Keratinocyte (primary cell): ENCODE measurements at regions not wholly inside any gene's neighbourhood (a gene's known extent, or its start where the extent isn't known, plus 50 kb on each side); places are given as distances from the start of the nearest gene placed in this dataset.

Source experiments
- DNase-seq: peaks from one replicate; pipeline ENCODE4 v3.0.0-alpha.2; 2011; ENCODE audit warnings: low read depth, missing footprints, low spot score
- FAIRE-seq: peaks from 2 replicates; lab custom pipeline; 2011; peaks lifted over from hg19 to GRCh38; lab: Jason Lieb, UNC
- H2AFZ ChIP-seq: 2 replicates; pipeline ENCODE4 v1.6.0; 2012; ENCODE audit warnings: low read length, control low read depth, inconsistent platforms; ENCODE audit not compliant: control insufficient read depth
- H3K27ac ChIP-seq: 2 replicates; pipeline ENCODE4 v1.5.1; 2011; ENCODE audit warnings: low read length; ENCODE audit not compliant: control insufficient read depth, insufficient read depth
- H3K27me3 ChIP-seq: 3 replicates; pipeline ENCODE4 v1.6.0; 2011; ENCODE audit warnings: low read length; ENCODE audit not compliant: control insufficient read depth, insufficient read depth; ENCODE audit errors: extremely low read depth
- H3K36me3 ChIP-seq, 2 experiments: 2 replicates in 1 of 2; 3 replicates in 1 of 2; pipeline ENCODE4 v1.5.1; 2011; ENCODE audit warnings: low read length in 2 of 2, mild to moderate bottlenecking in 1 of 2; ENCODE audit not compliant: control insufficient read depth in 2 of 2, insufficient read depth in 2 of 2; ENCODE audit errors: extremely low read depth in 1 of 2
- H3K4me1 ChIP-seq: 3 replicates; pipeline ENCODE4 v1.5.1; 2011; ENCODE audit warnings: low read length; ENCODE audit not compliant: control insufficient read depth, insufficient read depth; ENCODE audit errors: extremely low read depth
- H3K4me2 ChIP-seq: 3 replicates; pipeline ENCODE4 v1.6.0; 2011; ENCODE audit warnings: low read depth, low read length; ENCODE audit not compliant: control insufficient read depth, insufficient read depth; ENCODE audit errors: extremely low read depth
- H3K4me3 ChIP-seq, 3 experiments: fragments of 200-600 bp in 1 of 3; sonication (generic) in 1 of 3; 2 replicates in 2 of 3; 3 replicates in 1 of 3; pipeline ENCODE4 v1.5.1; 2011 to 2016; ENCODE audit warnings: low read length in 3 of 3, mild to moderate bottlenecking in 3 of 3, control low read depth in 2 of 3, inconsistent platforms in 1 of 3, low read depth in 1 of 3, mixed read lengths in 1 of 3, mixed run types in 1 of 3, moderate library complexity in 1 of 3; ENCODE audit not compliant: control insufficient read depth in 2 of 3, insufficient read depth in 2 of 3; ENCODE audit errors: extremely low read depth in 1 of 3
- H3K79me2 ChIP-seq: 2 replicates; pipeline ENCODE4 v1.6.0; 2012; ENCODE audit warnings: low read length; ENCODE audit not compliant: control insufficient read depth, insufficient read depth
- H3K9ac ChIP-seq: 3 replicates; pipeline ENCODE4 v1.6.0; 2011; ENCODE audit warnings: low read length; ENCODE audit not compliant: control insufficient read depth, insufficient read depth; ENCODE audit errors: extremely low read depth
- H3K9me1 ChIP-seq: 3 replicates; pipeline ENCODE4 v1.6.0; 2011; ENCODE audit warnings: low read length; ENCODE audit not compliant: control insufficient read depth, insufficient read depth; ENCODE audit errors: extremely low read depth
- H3K9me3 ChIP-seq: 2 replicates; pipeline ENCODE4 v1.5.1; 2012; ENCODE audit warnings: low read depth, low read length; ENCODE audit not compliant: control insufficient read depth
- H4K20me1 ChIP-seq: 3 replicates; pipeline ENCODE4 v1.6.0; 2011; ENCODE audit warnings: low read length; ENCODE audit not compliant: control insufficient read depth, insufficient read depth; ENCODE audit errors: extremely low read depth
- EZH2 ChIP-seq: IDR thresholded peaks from one replicate; pipeline ENCODE4 v1.6.1; 2012; ENCODE audit warnings: inconsistent platforms, mild to moderate bottlenecking, low read length, moderate library complexity
- dilution Hi-C: fragments of 300-500 bp; cut with MboI; formaldehyde crosslinking; loops from one replicate; pipeline ENCODE4 v1.7.0; 2020; ENCODE audit warnings: low sequenced_read_pairs; ENCODE audit not compliant: extremely low pct_ligation_motif_present
- TF ChIP-seq, protein P1 (sequence below), 3 experiments: IDR thresholded peaks in 1 of 3; conservative IDR thresholded peaks in 1 of 3; optimal IDR thresholded peaks in 1 of 3; 2 replicates in 2 of 3; 3 replicates in 1 of 3; pipeline versions ENCODE3 to v1.5.1; 2011; ENCODE audit warnings: low read length in 3 of 3, mild to moderate bottlenecking in 3 of 3, moderate library complexity in 2 of 3, control low read depth in 1 of 3, inconsistent platforms in 1 of 3; ENCODE audit not compliant: insufficient read depth in 2 of 3; ENCODE audit errors: extremely low read depth in 1 of 3

GRCh38 chr2:23235292-23235691 is 149.7 kb upstream of the KLHL29 start:
- H2AFZ ChIP-seq = no peak overlapping the region
- no peak overlapping the region for H3K9ac ChIP-seq
- H3K9me3 ChIP-seq = no peaks in the 10 kb centered on the region
- no peak overlapping the region for H3K4me3 ChIP-seq
- no peaks in the 10 kb centered on the region for H3K4me1 ChIP-seq
- no peaks in the 10 kb centered on the region for H3K9me1 ChIP-seq
- no peak overlapping the region for H3K4me2 ChIP-seq
- no peaks in the 10 kb centered on the region for H4K20me1 ChIP-seq
- dilution Hi-C loops = no loop called here
- FAIRE-seq = no peak
- no peak for DNase-seq
- TF ChIP-seq EZH2 = no peak
- TF ChIP-seq, protein P1, sequence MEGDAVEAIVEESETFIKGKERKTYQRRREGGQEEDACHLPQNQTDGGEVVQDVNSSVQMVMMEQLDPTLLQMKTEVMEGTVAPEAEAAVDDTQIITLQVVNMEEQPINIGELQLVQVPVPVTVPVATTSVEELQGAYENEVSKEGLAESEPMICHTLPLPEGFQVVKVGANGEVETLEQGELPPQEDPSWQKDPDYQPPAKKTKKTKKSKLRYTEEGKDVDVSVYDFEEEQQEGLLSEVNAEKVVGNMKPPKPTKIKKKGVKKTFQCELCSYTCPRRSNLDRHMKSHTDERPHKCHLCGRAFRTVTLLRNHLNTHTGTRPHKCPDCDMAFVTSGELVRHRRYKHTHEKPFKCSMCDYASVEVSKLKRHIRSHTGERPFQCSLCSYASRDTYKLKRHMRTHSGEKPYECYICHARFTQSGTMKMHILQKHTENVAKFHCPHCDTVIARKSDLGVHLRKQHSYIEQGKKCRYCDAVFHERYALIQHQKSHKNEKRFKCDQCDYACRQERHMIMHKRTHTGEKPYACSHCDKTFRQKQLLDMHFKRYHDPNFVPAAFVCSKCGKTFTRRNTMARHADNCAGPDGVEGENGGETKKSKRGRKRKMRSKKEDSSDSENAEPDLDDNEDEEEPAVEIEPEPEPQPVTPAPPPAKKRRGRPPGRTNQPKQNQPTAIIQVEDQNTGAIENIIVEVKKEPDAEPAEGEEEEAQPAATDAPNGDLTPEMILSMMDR (optimal IDR thresholded peaks at IDR 0.05 in 1 of 3, IDR thresholded peaks at IDR 0.05 in 1 of 3, conservative IDR thresholded peaks at IDR 0.05 in 1 of 3; ENCODE audit: extremely low read depth in 1 of 3, insufficient read depth in 2 of 3, low read length in 3 of 3) = no peak
- no peaks in the 10 kb centered on the region for H3K79me2 ChIP-seq
- H3K36me3 ChIP-seq = no peaks in the 10 kb centered on the region
- no peaks in the 10 kb centered on the region for H3K27me3 ChIP-seq
- no peak overlapping the region for H3K27ac ChIP-seq

GRCh38 chr2:23235736-23236135 is 149.2 kb upstream of the KLHL29 start:
- DNase-seq (no peak), FAIRE-seq (no peak)
- Histone ChIP-seq H3K4me2 (no peak overlapping the region), H3K4me3 (no peak overlapping the region), H2AFZ (no peak overlapping the region), H3K27ac (no peak overlapping the region), H3K9me3 (no peaks in the 10 kb centered on the region), H4K20me1 (no peaks in the 10 kb centered on the region), H3K27me3 (no peaks in the 10 kb centered on the region), H3K36me3 (no peaks in the 10 kb centered on the region), H3K9me1 (no peaks in the 10 kb centered on the region), H3K79me2 (no peaks in the 10 kb centered on the region), H3K4me1 (no peaks in the 10 kb centered on the region), H3K9ac (no peak overlapping the region)
- dilution Hi-C loops = no loop called here
- no peak for TF ChIP-seq EZH2
- TF ChIP-seq, protein P1 (optimal IDR thresholded peaks at IDR 0.05 in 1 of 3, IDR thresholded peaks at IDR 0.05 in 1 of 3, conservative IDR thresholded peaks at IDR 0.05 in 1 of 3; ENCODE audit: extremely low read depth in 1 of 3, insufficient read depth in 2 of 3, low read length in 3 of 3) = no peak
